Activated CD4-positive, alpha-beta memory T cell treated with anti-CD3 and anti-CD28 coated beads, Interleukin-2, amount 10 ng/mL, durations not matched to agents 7 days and 5 days (primary cell): ENCODE measurements at regions not wholly inside any gene's neighbourhood (a gene's known extent, or its start where the extent isn't known, plus 50 kb on each side); places are given as distances from the start of the nearest gene placed in this dataset.

Experiments used
- CTCF ChIA-PET: fragments of 350-600 bp; sonication (Branson Sonifier 250); formaldehyde crosslinking; loops from one replicate; lab custom pipeline; 2021; ENCODE audit warnings: antibody characterized with exemption, inconsistent platforms; lab: Charles Lee
- POLR2A ChIA-PET: fragments of 350-600 bp; sonication (Branson Sonifier 250); formaldehyde crosslinking; loops from one replicate; lab custom pipeline; 2021; ENCODE audit warnings: antibody characterized with exemption; lab: Charles Lee
- DNase-seq: peaks from one replicate; pipeline ENCODE4 v3.0.0-alpha.2; 2020
- H3K27ac Mint-ChIP-seq: one replicate; pipeline ENCODE4 v1.8.0; 2021; ENCODE audit warnings: mild to moderate bottlenecking, mixed read lengths
- H3K27me3 Mint-ChIP-seq: one replicate; pipeline ENCODE4 v1.8.0; 2021; ENCODE audit warnings: mixed read lengths
- H3K36me3 Mint-ChIP-seq: one replicate; pipeline ENCODE4 v1.8.0; 2021; ENCODE audit warnings: low read depth, mixed read lengths
- H3K4me1 Mint-ChIP-seq: one replicate; pipeline ENCODE4 v1.8.0; 2021; ENCODE audit warnings: mixed read lengths
- H3K4me3 Mint-ChIP-seq: one replicate; pipeline ENCODE4 v1.8.0; 2021; ENCODE audit warnings: mild to moderate bottlenecking, mixed read lengths
- H3K9me3 Mint-ChIP-seq: one replicate; pipeline ENCODE4 v1.8.0; 2021; ENCODE audit warnings: mixed read lengths

GRCh38 chr16:85541619-85541979 is 71.5 kb upstream of the GSE1 start:
- Mint-ChIP-seq H3K27ac (no peak overlapping the region), H3K4me1 (no peaks in the 10 kb centered on the region), H3K9me3 (peaks cover 6% of the 10 kb centered on the region), H3K4me3 (no peak overlapping the region), H3K27me3 (no peaks in the 10 kb centered on the region), H3K36me3 (no peaks in the 10 kb centered on the region)
- CTCF ChIA-PET = no interaction called here
- POLR2A ChIA-PET = no interaction called here
- DNase-seq = no peak

GRCh38 chr16:85541980-85542900 is 70.9 kb upstream of the GSE1 start:
- H3K36me3 Mint-ChIP-seq = no peaks in the 10 kb centered on the region
- no peak overlapping the region for H3K4me3 Mint-ChIP-seq
- no peaks in the 10 kb centered on the region for H3K4me1 Mint-ChIP-seq
- no peak for DNase-seq
- no peaks in the 10 kb centered on the region for H3K27me3 Mint-ChIP-seq
- CTCF ChIA-PET = interaction anchor here (0.8 kb wide), 1 partner anchor 9 kb away, joined by 3 read pairs; no protein-coding TSS in a partner anchor
- H3K27ac Mint-ChIP-seq = no peak overlapping the region
- POLR2A ChIA-PET = interaction anchor here (1.4 kb wide), 1 partner anchor 12 kb away, joined by 5 read pairs; no protein-coding TSS in a partner anchor
- H3K9me3 Mint-ChIP-seq = peaks cover 6% of the 10 kb centered on the region

GRCh38 chr16:85543536-85543935 is 69.6 kb upstream of the GSE1 start:
- Mint-ChIP-seq H3K36me3 (no peaks in the 10 kb centered on the region), H3K4me3 (no peak overlapping the region), H3K9me3 (peaks cover 6% of the 10 kb centered on the region), H3K27me3 (no peaks in the 10 kb centered on the region), H3K27ac (no peak overlapping the region), H3K4me1 (no peaks in the 10 kb centered on the region)
- POLR2A ChIA-PET = interaction anchor here (1.4 kb wide), 1 partner anchor 11 kb away, joined by 5 read pairs; no protein-coding TSS in a partner anchor
- no peak for DNase-seq
- CTCF ChIA-PET = no interaction called here

- Mint-ChIP-seq H3K27ac (no peak overlapping the region), H3K36me3 (no peaks in the 10 kb centered on the region), H3K9me3 (peaks cover 6% of the 10 kb centered on the region), H3K4me3 (no peak overlapping the region), H3K4me1 (no peaks in the 10 kb centered on the region), H3K27me3 (no peaks in the 10 kb centered on the region)
- DNase-seq = no peak
- ChIA-PET CTCF (no interaction called here), POLR2A (interaction anchor here (1.4 kb wide), 1 partner anchor 10 kb away, joined by 5 read pairs; no protein-coding TSS in a partner anchor)
Observed at GRCh38 chr16:85544016-85544415, 69.1 kb upstream of the GSE1 start.

- no peaks in the 10 kb centered on the region for H3K36me3 Mint-ChIP-seq
- CTCF ChIA-PET = no interaction called here
Observed at GRCh38 chr16:85544668-85545067, 68.5 kb upstream of the GSE1 start.

GRCh38 chr16:85545227-85545818 is 67.8 kb upstream of the GSE1 start:
- POLR2A ChIA-PET = interaction anchor here (1.4 kb wide), 1 partner anchor 9 kb away, joined by 8 read pairs; no protein-coding TSS in a partner anchor
- H3K4me3 Mint-ChIP-seq = no peak overlapping the region

More at GRCh38 chr16:85544668-85545067, 68.5 kb upstream of the GSE1 start:
- no peak for DNase-seq
- peaks cover 4% of the 10 kb centered on the region for H3K9me3 Mint-ChIP-seq
- H3K4me3 Mint-ChIP-seq = no peak overlapping the region
- POLR2A ChIA-PET = interaction anchor here (1.4 kb wide), 1 partner anchor 10 kb away, joined by 8 read pairs; no protein-coding TSS in a partner anchor
- no peaks in the 10 kb centered on the region for H3K27me3 Mint-ChIP-seq
- no peaks in the 10 kb centered on the region for H3K4me1 Mint-ChIP-seq
- H3K27ac Mint-ChIP-seq = no peak overlapping the region

GRCh38 chr16:85546585-85547447 is 66.3 kb upstream of the GSE1 start:
- H3K4me1 Mint-ChIP-seq = peaks cover 3% of the 10 kb centered on the region
- POLR2A ChIA-PET = no interaction called here
- no peaks in the 10 kb centered on the region for H3K9me3 Mint-ChIP-seq
- H3K4me3 Mint-ChIP-seq = no peak overlapping the region
- CTCF ChIA-PET = no interaction called here
- peaks cover 2% of the 10 kb centered on the region for H3K27me3 Mint-ChIP-seq
- no peak overlapping the region for H3K27ac Mint-ChIP-seq
- no peak for DNase-seq
- no peaks in the 10 kb centered on the region for H3K36me3 Mint-ChIP-seq

More at GRCh38 chr16:85545227-85545818, 67.8 kb upstream of the GSE1 start:
- CTCF ChIA-PET = no interaction called here
- H3K9me3 Mint-ChIP-seq = no peaks in the 10 kb centered on the region
- H3K27ac Mint-ChIP-seq = no peak overlapping the region
- H3K36me3 Mint-ChIP-seq = no peaks in the 10 kb centered on the region
- no peaks in the 10 kb centered on the region for H3K27me3 Mint-ChIP-seq
- no peak for DNase-seq
- H3K4me1 Mint-ChIP-seq = no peaks in the 10 kb centered on the region

- no peak overlapping the region for H3K27ac Mint-ChIP-seq
- CTCF ChIA-PET = no interaction called here
- POLR2A ChIA-PET = no interaction called here
- H3K4me3 Mint-ChIP-seq = no peak overlapping the region
- H3K4me1 Mint-ChIP-seq = peaks cover 8% of the 10 kb centered on the region
- DNase-seq = no peak
- H3K9me3 Mint-ChIP-seq = no peaks in the 10 kb centered on the region
- no peaks in the 10 kb centered on the region for H3K36me3 Mint-ChIP-seq
- H3K27me3 Mint-ChIP-seq = peaks cover 5% of the 10 kb centered on the region
Observed at GRCh38 chr16:85548375-85548774, 64.7 kb upstream of the GSE1 start.

- ChIA-PET POLR2A (no interaction called here), CTCF (interaction anchor here (1.5 to 2.4 kb wide), 3 partner anchors 7 to 66 kb away, joined by 3 to 9 read pairs (median 5); no protein-coding TSS in a partner anchor)
- H3K4me1 Mint-ChIP-seq = peaks cover 17% of the 10 kb centered on the region
- H3K27me3 Mint-ChIP-seq = peaks cover 5% of the 10 kb centered on the region
- H3K9me3 Mint-ChIP-seq = no peaks in the 10 kb centered on the region
- peaks cover 4% of the 10 kb centered on the region for H3K36me3 Mint-ChIP-seq
- no peak overlapping the region for H3K4me3 Mint-ChIP-seq
- no peak overlapping the region for H3K27ac Mint-ChIP-seq
- DNase-seq = no peak
Observed at GRCh38 chr16:85549766-85550421, 63.2 kb upstream of the GSE1 start.

- POLR2A ChIA-PET = no interaction called here
Observed at GRCh38 chr16:85550422-85550864, 62.7 kb upstream of the GSE1 start.

GRCh38 chr16:85550953-85551924 is 61.9 kb upstream of the GSE1 start:
- CTCF ChIA-PET = interaction anchor here (0.7 to 2.4 kb wide), 4 partner anchors 9 to 1708 kb away, joined by 3 to 9 read pairs (median 4); no protein-coding TSS in a partner anchor
- peaks cover 17% of the 10 kb centered on the region for H3K4me1 Mint-ChIP-seq
- peaks cover 5% of the 10 kb centered on the region for H3K27me3 Mint-ChIP-seq
- no peak overlapping the region for H3K4me3 Mint-ChIP-seq
- H3K36me3 Mint-ChIP-seq = peaks cover 4% of the 10 kb centered on the region
- H3K9me3 Mint-ChIP-seq = no peaks in the 10 kb centered on the region
- POLR2A ChIA-PET = interaction anchor here (3.9 kb wide), 1 partner anchor 60 kb away, joined by 41 read pairs; the partner anchor contains the start of gene GSE1
- H3K27ac Mint-ChIP-seq = no peak overlapping the region
- DNase-seq = no peak

More at GRCh38 chr16:85550422-85550864, 62.7 kb upstream of the GSE1 start:
- CTCF ChIA-PET = interaction anchor here (1.5 to 2.4 kb wide), 3 partner anchors 8 to 66 kb away, joined by 3 to 9 read pairs (median 5); no protein-coding TSS in a partner anchor
- Mint-ChIP-seq H3K4me1 (peaks cover 17% of the 10 kb centered on the region), H3K27ac (no peak overlapping the region), H3K4me3 (no peak overlapping the region), H3K9me3 (no peaks in the 10 kb centered on the region), H3K27me3 (peaks cover 5% of the 10 kb centered on the region), H3K36me3 (peaks cover 4% of the 10 kb centered on the region)
- no peak for DNase-seq
